ENCODE measurements at regions not wholly inside any gene's neighbourhood (a gene's known extent, or its start where the extent isn't known, plus 50 kb on each side); places are given as distances from the start of the nearest gene placed in this dataset.

DNA sequence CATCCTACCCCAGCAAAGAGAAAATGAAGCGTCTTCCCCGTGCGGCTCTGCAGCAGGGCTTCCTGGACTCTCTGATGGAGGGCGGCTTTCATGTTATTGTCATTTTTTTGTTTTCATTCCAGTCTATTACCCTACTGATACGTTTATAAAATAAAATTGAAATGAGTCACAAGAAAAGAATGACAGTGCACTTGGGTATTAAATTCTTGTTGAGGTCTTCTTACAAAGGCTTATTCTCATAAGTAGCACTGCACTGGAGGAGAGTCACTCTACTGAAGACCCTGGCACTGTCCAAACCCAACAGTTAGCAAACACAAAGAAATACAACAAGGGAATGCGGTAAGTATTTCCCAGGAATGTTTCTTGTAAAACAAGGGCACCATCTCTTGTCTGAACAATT lies 379.3 kb downstream of the MAFB start:
- in situ Hi-C loops (cut with HindIII; ENCODE audit: low sequenced_read_pairs), result no loop called here
- DNase-seq (ENCODE audit: low read depth), result no peak
- H3K4me3 ChIP-seq (ENCODE audit: low read depth, low read length), result no peak overlapping the region
- TF ChIP-seq, protein P1, sequence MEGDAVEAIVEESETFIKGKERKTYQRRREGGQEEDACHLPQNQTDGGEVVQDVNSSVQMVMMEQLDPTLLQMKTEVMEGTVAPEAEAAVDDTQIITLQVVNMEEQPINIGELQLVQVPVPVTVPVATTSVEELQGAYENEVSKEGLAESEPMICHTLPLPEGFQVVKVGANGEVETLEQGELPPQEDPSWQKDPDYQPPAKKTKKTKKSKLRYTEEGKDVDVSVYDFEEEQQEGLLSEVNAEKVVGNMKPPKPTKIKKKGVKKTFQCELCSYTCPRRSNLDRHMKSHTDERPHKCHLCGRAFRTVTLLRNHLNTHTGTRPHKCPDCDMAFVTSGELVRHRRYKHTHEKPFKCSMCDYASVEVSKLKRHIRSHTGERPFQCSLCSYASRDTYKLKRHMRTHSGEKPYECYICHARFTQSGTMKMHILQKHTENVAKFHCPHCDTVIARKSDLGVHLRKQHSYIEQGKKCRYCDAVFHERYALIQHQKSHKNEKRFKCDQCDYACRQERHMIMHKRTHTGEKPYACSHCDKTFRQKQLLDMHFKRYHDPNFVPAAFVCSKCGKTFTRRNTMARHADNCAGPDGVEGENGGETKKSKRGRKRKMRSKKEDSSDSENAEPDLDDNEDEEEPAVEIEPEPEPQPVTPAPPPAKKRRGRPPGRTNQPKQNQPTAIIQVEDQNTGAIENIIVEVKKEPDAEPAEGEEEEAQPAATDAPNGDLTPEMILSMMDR (IDR thresholded peaks at IDR 0.05; ENCODE audit: low read depth, low read length, missing control alignments), result no peak

DNA sequence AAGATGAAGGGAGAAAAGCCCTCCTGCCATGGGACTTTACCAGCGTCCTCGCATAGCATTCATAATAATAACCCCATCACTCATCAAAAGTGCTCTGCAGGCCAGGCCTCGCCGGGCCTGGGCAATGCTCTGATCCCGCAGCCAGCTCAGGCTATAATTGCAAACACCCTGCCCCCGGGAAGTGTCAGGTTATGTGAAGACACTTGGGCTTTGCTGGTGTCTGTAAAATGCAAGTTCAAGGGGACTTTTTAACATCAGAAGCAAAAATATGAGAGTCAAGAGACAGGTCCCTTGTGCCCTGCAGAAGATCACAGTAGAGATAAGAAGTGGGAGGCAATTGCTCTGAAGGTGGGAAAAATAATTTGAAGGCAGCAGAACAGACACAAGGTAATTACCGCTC lies 381.0 kb downstream of the MAFB start:
- TF ChIP-seq, protein P1 (IDR thresholded peaks at IDR 0.05; ENCODE audit: low read depth, low read length, missing control alignments), result no peak
- no peak overlapping the region for H3K4me3 ChIP-seq (ENCODE audit: low read depth, low read length)
- in situ Hi-C loops (cut with HindIII; ENCODE audit: low sequenced_read_pairs), result no loop called here
- DNase-seq (ENCODE audit: low read depth), result no peak

DNA sequence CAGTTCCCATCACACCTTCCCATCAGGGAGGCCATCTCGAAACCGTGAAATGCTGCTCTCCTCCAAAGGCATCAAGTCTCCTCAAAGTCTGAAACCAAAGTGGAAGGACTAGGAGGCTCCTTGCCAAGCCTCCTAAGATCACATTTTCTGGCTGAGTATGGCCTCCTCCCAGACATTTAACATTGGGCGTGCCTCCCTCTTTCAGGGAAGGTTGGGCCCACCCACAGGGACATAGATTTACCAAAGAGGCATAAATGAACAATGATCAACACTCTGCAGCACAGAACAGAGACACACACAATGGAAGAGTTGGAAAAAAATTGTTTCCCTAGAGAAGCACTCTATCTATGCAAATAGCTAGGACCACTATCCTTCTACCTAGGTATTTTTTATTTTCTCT lies 381.8 kb downstream of the MAFB start:
- no peak for DNase-seq (ENCODE audit: low read depth)
- no peak overlapping the region for H3K4me3 ChIP-seq (ENCODE audit: low read depth, low read length)
- in situ Hi-C loops (cut with HindIII; ENCODE audit: low sequenced_read_pairs), result no loop called here
- TF ChIP-seq, protein P1 (IDR thresholded peaks at IDR 0.05; ENCODE audit: low read depth, low read length, missing control alignments), result no peak

DNA sequence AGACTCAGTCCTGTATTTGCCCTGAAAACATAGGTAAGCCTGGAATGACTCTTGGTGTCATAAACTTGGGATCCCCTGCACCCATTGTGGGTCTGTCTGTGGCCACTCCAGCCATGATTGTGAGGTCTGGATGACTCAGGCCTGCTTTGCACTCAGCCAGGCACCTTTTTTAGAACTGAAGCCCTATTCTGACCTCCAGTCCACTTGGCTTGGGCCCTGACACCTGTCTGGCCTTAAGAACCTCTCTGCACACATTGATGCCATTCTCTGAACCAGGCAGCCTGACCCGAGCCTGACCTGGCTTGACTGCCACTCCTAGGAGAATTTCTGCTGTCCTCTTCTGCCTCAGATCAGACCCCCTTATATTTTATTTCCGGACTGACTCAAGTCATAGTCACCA lies 383.7 kb downstream of the MAFB start:
- no peak for DNase-seq (ENCODE audit: low read depth)
- in situ Hi-C loops (cut with HindIII; ENCODE audit: low sequenced_read_pairs), result no loop called here
- TF ChIP-seq, protein P1 (IDR thresholded peaks at IDR 0.05; ENCODE audit: low read depth, low read length, missing control alignments), result no peak
- H3K4me3 ChIP-seq (ENCODE audit: low read depth, low read length), result no peak overlapping the region

DNA sequence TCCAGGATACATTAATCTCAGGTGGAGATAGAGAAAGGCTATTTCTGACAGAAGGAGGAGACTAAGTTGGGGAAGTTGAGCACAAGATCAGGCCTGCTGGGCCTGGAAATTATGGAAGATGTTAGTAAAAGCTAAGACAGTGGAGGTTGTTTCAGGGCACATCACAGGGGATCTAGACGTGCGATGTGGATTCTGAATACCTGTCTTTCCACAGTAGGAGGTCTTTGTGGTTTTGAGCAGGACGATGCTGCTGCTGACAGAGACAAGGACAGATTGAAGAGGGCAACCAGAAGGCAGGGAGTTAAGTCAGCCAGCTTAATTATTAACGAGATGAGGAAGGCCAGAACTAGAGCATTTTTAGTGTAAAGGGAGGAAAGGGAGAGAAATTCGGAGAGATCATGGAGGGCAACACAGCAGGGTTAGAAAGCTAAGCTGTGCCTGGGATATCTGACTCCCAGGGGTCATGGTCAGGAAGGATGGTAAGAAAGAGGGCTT lies 384.9 kb downstream of the MAFB start:
- DNase-seq (ENCODE audit: low read depth), result no peak
- no peak overlapping the region for H3K4me3 ChIP-seq (ENCODE audit: low read depth, low read length)
- TF ChIP-seq, protein P1 (IDR thresholded peaks at IDR 0.05; ENCODE audit: low read depth, low read length, missing control alignments), result no peak
- in situ Hi-C loops (cut with HindIII; ENCODE audit: low sequenced_read_pairs), result no loop called here

DNA sequence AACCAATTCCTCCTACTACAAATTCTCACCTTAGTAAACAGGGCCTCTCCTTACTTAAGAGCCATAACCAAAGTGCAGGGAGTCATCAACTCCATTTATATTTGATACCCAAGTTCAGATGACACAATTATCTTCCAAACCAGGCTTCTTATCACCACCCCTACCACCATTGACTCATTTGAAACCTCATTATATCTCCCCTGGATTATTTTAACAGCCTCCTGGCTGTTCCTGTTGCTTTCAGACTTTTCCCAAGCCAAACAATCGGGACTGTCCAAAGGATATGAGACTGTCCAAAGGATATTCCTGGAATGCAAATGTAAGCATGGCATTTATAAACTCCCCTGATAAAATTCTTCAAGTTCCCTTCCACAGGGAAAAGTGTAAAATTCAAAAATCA lies 394.3 kb downstream of the MAFB start:
- in situ Hi-C loops (cut with HindIII; ENCODE audit: low sequenced_read_pairs), result no loop called here
- H3K4me3 ChIP-seq (ENCODE audit: low read depth, low read length), result no peak overlapping the region
- TF ChIP-seq, protein P1 (IDR thresholded peaks at IDR 0.05; ENCODE audit: low read depth, low read length, missing control alignments), result no peak
- no peak for DNase-seq (ENCODE audit: low read depth)

DNA sequence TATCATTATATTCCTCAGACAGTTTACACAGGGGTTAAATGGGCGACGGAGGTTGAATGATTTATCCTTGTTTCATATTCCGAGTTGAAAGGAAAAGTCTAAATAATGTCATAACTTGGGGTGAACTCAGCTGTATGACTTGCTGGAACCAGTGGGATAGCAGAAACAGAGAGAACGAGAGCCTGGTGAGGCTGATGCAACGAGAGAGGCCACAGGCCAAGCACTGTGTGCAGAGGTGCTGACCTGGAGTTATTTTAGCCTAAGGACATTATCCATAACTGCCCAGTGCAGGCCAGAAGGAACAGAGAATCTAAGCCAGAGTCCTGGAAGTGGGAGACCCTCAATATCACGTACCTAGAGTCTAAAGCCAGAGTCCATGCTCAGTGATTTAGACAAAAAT lies 394.9 kb downstream of the MAFB start:
- no peak for DNase-seq (ENCODE audit: low read depth)
- in situ Hi-C loops (cut with HindIII; ENCODE audit: low sequenced_read_pairs), result no loop called here
- no peak overlapping the region for H3K4me3 ChIP-seq (ENCODE audit: low read depth, low read length)
- TF ChIP-seq, protein P1 (IDR thresholded peaks at IDR 0.05; ENCODE audit: low read depth, low read length, missing control alignments), result no peak
